SU-DHL-6 (cell line): ENCODE measurements at regions not wholly inside any gene's neighbourhood (a gene's known extent, or its start where the extent isn't known, plus 50 kb on each side); places are given as distances from the start of the nearest gene placed in this dataset.
"Not testable (repeated sequence)": the region's sequence is repeated elsewhere in the genome, so short reads cannot be mapped to it uniquely, and the experiment has no call there.

Experiments
- H2AFZ ChIP-seq: fragments of 200-600 bp; sonication (generic); 2 replicates; pipeline ENCODE4 v1.6.1; 2014; ENCODE audit warnings: low read depth, mild to moderate bottlenecking, moderate library complexity, mixed read lengths, antibody characterized with exemption, low read length; ENCODE audit not compliant: severe bottlenecking
- H3F3A ChIP-seq: fragments of 200-600 bp; shearing (Covaris generic); 2 replicates; pipeline ENCODE4 v1.6.0; 2016; ENCODE audit warnings: antibody characterized with exemption, mild to moderate bottlenecking; ENCODE audit not compliant: insufficient read depth
- H3K27ac ChIP-seq: fragments of 200-600 bp; sonication (generic); 2 replicates; pipeline ENCODE4 v1.5.1; 2016; ENCODE audit warnings: low read depth, mild to moderate bottlenecking, low read length, moderate library complexity, mixed read lengths
- H3K27me3 ChIP-seq: fragments of 200-600 bp; sonication (generic), shearing (Covaris generic); 2 replicates; pipeline ENCODE4 v1.6.0; 2014; ENCODE audit warnings: mild to moderate bottlenecking, low read length
- H3K36me3 ChIP-seq: fragments of 200-600 bp; sonication (generic); 2 replicates; pipeline ENCODE4 v1.6.1; 2014; ENCODE audit warnings: mild to moderate bottlenecking, low read length, mixed read lengths
- H3K4me2 ChIP-seq: fragments of 300-600, 200-600 bp; shearing (Covaris generic), sonication (generic); 2 replicates; pipeline ENCODE4 v1.6.0; 2014; ENCODE audit warnings: low read length, low read depth, mild to moderate bottlenecking; ENCODE audit not compliant: poor library complexity, severe bottlenecking
- H3K4me3 ChIP-seq: fragments of 200-600 bp; sonication (generic); 2 replicates; pipeline ENCODE4 v1.5.1; 2014; ENCODE audit warnings: antibody characterized with exemption, low read length, mild to moderate bottlenecking, mixed read lengths; ENCODE audit not compliant: insufficient read depth, poor library complexity, severe bottlenecking
- H3K79me2 ChIP-seq: fragments of 200-600 bp; sonication (generic); 2 replicates; pipeline ENCODE4 v1.6.1; 2014; ENCODE audit warnings: mild to moderate bottlenecking, low read length, moderate library complexity; ENCODE audit not compliant: insufficient read depth
- H3K9ac ChIP-seq: fragments of 200-600 bp; sonication (generic); 2 replicates; pipeline ENCODE4 v1.7.0; 2014; ENCODE audit warnings: mild to moderate bottlenecking, low read length
- H3K9me2 ChIP-seq: fragments of 200-600 bp; sonication (generic); replicated peaks from 2 replicates; pipeline ENCODE4 v1.6.1; 2014; ENCODE audit warnings: low read length; ENCODE audit not compliant: insufficient read depth
- H3K9me3 ChIP-seq: fragments of 200-600 bp; sonication (generic); 2 replicates; pipeline ENCODE4 v1.6.1; 2014; ENCODE audit warnings: low read length, mixed read lengths; ENCODE audit not compliant: insufficient read depth
- H4K20me1 ChIP-seq: fragments of 200-600 bp; sonication (generic); 2 replicates; pipeline ENCODE4 v1.6.1; 2014; ENCODE audit warnings: low read depth, mild to moderate bottlenecking, antibody characterized with exemption, low read length, moderate library complexity, mixed read lengths
- EZH2phosphoT487 ChIP-seq: fragments of 200-600 bp; sonication (generic), shearing (Covaris generic); conservative IDR thresholded peaks from 2 replicates; pipeline ENCODE4 v1.6.1; 2018; ENCODE audit warnings: mild to moderate bottlenecking, antibody characterized with exemption, low read length, moderate library complexity, mixed read lengths
- TF ChIP-seq, protein P1 (sequence below): fragments of 200-600 bp; sonication (generic); IDR thresholded peaks from one replicate; pipeline ENCODE4 v1.5.1; 2017; ENCODE audit warnings: antibody characterized with exemption, mild to moderate bottlenecking, low read length, moderate library complexity; ENCODE audit not compliant: insufficient read depth, poor library complexity, severe bottlenecking

DNA sequence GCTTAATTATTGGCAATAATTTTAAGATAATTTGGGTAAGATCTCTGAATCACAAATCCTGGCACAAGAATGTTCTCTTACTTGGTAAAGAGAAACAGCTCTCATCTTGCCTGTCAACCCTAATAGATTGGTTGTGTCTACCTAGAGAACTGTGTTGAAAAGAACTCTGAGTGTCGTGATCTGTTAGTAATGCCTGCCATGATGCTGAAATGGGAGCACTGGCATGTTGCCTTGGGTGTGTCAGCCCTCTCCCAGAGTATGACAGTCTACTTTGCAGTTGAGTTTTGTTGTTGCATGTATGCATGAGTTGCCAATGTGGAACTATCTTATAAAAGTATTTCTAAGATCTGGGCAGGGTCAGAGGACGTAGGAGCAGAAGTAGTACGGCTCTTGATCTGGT, 221.4 kb downstream of the MAF start:
- Histone ChIP-seq H2AFZ (no peak overlapping the region), H3K36me3 (no peaks in the 10 kb centered on the region), H3K9me2 (no peaks in the 10 kb centered on the region), H3K4me3 (no peak overlapping the region), H3K27ac (no peak overlapping the region), H3K79me2 (no peaks in the 10 kb centered on the region), H3K27me3 (no peaks in the 10 kb centered on the region), H3K4me2 (no peak overlapping the region), H4K20me1 (no peaks in the 10 kb centered on the region), H3K9me3 (no peaks in the 10 kb centered on the region), H3F3A (no peaks in the 10 kb centered on the region), H3K9ac (no peak overlapping the region)
- TF ChIP-seq, protein P1, sequence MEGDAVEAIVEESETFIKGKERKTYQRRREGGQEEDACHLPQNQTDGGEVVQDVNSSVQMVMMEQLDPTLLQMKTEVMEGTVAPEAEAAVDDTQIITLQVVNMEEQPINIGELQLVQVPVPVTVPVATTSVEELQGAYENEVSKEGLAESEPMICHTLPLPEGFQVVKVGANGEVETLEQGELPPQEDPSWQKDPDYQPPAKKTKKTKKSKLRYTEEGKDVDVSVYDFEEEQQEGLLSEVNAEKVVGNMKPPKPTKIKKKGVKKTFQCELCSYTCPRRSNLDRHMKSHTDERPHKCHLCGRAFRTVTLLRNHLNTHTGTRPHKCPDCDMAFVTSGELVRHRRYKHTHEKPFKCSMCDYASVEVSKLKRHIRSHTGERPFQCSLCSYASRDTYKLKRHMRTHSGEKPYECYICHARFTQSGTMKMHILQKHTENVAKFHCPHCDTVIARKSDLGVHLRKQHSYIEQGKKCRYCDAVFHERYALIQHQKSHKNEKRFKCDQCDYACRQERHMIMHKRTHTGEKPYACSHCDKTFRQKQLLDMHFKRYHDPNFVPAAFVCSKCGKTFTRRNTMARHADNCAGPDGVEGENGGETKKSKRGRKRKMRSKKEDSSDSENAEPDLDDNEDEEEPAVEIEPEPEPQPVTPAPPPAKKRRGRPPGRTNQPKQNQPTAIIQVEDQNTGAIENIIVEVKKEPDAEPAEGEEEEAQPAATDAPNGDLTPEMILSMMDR = no peak
- no peak for TF ChIP-seq EZH2phosphoT487

DNA sequence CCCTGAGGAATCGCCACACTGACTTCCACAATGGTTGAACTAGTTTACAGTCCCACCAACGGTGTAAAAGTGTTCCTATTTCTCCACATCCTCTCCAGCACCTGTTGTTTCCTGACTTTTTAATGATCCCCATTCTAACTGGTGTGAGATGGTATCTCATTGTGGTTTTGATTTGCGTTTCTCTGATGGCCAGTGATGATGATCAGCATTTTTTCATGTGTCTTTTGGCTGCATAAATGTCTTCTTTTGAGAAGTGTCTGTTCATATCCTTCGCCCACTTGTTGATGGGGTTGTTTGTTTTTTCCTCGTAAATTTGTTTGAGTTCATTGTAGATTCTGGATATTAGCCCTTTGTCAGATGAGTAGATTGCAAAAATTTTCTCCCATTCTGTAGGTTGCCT, 223.5 kb downstream of the MAF start:
- not testable (repeated sequence) for H3K27ac ChIP-seq, H3K9me3 ChIP-seq, H4K20me1 ChIP-seq, H3K4me3 ChIP-seq, H3K79me2 ChIP-seq, H3F3A ChIP-seq, H3K9ac ChIP-seq, H3K27me3 ChIP-seq, H3K36me3 ChIP-seq, H2AFZ ChIP-seq, H3K4me2 ChIP-seq, H3K9me2 ChIP-seq

DNA sequence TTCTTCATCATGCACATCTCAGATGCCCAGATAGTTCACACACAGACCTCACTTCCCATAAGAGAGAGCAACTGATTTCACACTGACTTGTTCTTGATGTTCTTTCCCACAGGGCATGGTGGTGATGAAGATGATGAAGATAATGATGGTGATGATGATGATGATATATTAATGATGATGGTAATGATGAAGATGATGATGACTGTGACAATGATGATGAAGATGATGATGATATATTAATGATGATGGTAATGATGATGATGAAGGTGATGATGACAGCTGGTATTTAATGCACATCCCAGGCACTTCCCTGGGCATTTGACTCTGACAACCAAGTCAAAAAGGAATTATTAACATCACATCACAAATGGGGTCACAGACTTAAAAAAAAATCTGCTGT, 225.2 kb downstream of the MAF start:
- Histone ChIP-seq H3K36me3 (no peaks in the 10 kb centered on the region), H3K9ac (no peak overlapping the region), H3K27ac (no peak overlapping the region), H3K27me3 (0 out of 2 replicates have a peak, but pooled peaks cover 3% of the 10 kb centered on the region), H3K9me2 (no peaks in the 10 kb centered on the region), H2AFZ (no peak overlapping the region), H4K20me1 (no peaks in the 10 kb centered on the region), H3K4me2 (no peak overlapping the region), H3F3A (no peaks in the 10 kb centered on the region), H3K9me3 (no peaks in the 10 kb centered on the region), H3K79me2 (no peaks in the 10 kb centered on the region), H3K4me3 (no peak overlapping the region)
- TF ChIP-seq EZH2phosphoT487 = no peak
- TF ChIP-seq, protein P1 = no peak

DNA sequence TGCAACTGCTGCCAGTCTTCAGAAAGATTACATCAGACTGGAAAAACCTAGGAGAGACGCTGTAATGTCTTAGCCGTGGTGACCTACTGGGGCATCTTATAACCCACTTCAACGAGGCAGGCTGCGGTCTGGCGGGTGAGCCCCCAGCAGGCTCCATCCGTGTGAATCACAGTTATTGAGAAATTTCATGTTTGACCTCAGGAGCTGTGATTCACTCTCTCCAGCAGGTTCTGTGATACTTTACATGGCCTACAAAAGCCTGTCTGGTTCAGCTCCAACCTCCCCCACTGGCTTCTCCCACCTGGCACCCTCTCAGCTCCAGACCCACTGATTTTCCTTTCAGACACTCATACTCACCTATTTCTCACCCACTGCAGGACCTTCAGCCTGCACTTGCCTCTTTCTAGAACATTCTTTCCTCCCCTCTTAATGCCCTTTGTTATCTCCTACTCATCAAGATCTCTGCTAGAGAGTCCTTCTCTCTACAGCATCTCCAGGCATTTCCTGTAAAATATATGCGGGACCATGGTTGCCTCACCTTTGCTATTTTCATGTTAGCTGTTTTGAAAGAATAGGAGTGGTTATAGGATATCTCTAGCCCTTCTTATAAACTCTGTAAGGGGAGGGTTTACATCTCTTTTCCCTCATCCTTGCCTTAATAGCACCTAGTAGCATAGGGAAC, 227.9 kb downstream of the MAF start:
- Histone ChIP-seq H3K79me2 (no peaks in the 10 kb centered on the region), H4K20me1 (no peaks in the 10 kb centered on the region), H3K9ac (no peak overlapping the region), H3K27me3 (0 out of 2 replicates have a peak, but pooled peaks cover 3% of the 10 kb centered on the region), H3K27ac (no peak overlapping the region), H3K4me2 (no peak overlapping the region), H3K9me2 (no peaks in the 10 kb centered on the region), H3F3A (no peaks in the 10 kb centered on the region), H3K9me3 (no peaks in the 10 kb centered on the region), H2AFZ (no peak overlapping the region), H3K36me3 (no peaks in the 10 kb centered on the region), H3K4me3 (no peak overlapping the region)
- TF ChIP-seq EZH2phosphoT487 = no peak
- TF ChIP-seq, protein P1 = no peak
